Neural cell (in vitro differentiated cells): ENCODE measurements at regions not wholly inside any gene's neighbourhood (a gene's known extent, or its start where the extent isn't known, plus 50 kb on each side); places are given as distances from the start of the nearest gene placed in this dataset.

Experiments used
- EZH2 ChIP-seq: fragments of 200-600, 300-800 bp; shearing (Covaris generic), sonication (generic); IDR thresholded peaks from 2 replicates; pipeline ENCODE4 v1.6.1; 2014; ENCODE audit warnings: antibody characterized with exemption, low read length, borderline replicate concordance, mild to moderate bottlenecking; ENCODE audit not compliant: insufficient read depth, poor library complexity, severe bottlenecking
- RAD21 ChIP-seq: fragments of 450-650 bp; conservative IDR thresholded peaks from 2 replicates; pipeline ENCODE4 v1.6.1; 2014; ENCODE audit warnings: antibody characterized with exemption, mild to moderate bottlenecking, moderate library complexity

DNA sequence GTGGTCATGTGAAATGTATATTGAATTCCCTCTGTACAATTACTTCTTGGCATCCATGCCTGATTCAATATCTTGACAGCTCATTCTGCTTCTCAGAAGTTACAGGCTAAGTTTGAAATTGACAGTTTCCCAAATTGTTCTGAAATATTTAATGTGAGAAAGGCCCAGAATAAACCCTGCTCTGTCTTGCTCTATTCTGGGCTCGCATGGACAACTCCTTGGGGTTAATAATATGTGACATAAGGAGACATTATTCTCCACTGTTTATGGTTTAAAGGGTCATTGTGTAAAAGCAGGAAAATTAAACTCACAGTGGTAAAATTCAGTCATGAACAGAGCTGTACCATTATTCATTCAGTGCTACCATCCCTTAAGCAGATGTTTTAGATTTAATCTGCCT is 160.7 kb upstream of the CNTNAP5 start:
- no peak for TF ChIP-seq EZH2
- TF ChIP-seq RAD21, result no peak
